Pancreas (tissue), 10 donors: ENCODE measurements at regions not wholly inside any gene's neighbourhood (a gene's known extent, or its start where the extent isn't known, plus 50 kb on each side); places are given as distances from the start of the nearest gene placed in this dataset.

Experiments used
- ATAC-seq, 4 donors: fragments of 200-7000 bp; cut with Tn5 transposase; one replicate each; pipeline versions ENCODE4 v1.8.0 to v1.9.1; 2020; ENCODE audit warnings: mild to moderate bottlenecking in 4 of 4, moderate library complexity in 4 of 4
- DNase-seq, 6 donors: peaks; one replicate each; pipeline ENCODE4 v3.0.0-alpha.2; 2020
- FAIRE-seq: peaks from 2 replicates; lab custom pipeline; 2012; peaks lifted over from hg19 to GRCh38; lab: Jason Lieb, UNC
- H3K27ac ChIP-seq, 4 donors: fragments of 200-600 bp; sonication (generic); 1 replicate in 3 of 4; 2 replicates in 1 of 4; pipeline versions ENCODE4 v1.5.0 to v1.8.0; 2020
- H3K27me3 ChIP-seq, 4 donors: fragments of 200-600 bp; one replicate each; pipeline ENCODE4 v1.8.0; 2021
- H3K36me3 ChIP-seq, 3 donors: fragments of 200-600 bp; sonication (generic) in 1 of 3; one replicate each; pipeline versions ENCODE4 v1.5.0 to v1.8.0; 2020 to 2021
- H3K4me1 ChIP-seq, 3 donors: fragments of 200-600 bp; one replicate each; pipeline ENCODE4 v1.8.0; 2021
- H3K4me3 ChIP-seq, 4 donors: fragments of 200-600 bp; sonication (generic) in 2 of 4; one replicate each; pipeline versions ENCODE4 v1.5.0 to v1.8.0; 2020 to 2021
- H3K9me3 ChIP-seq, 4 donors: fragments of 200-600 bp; one replicate each; pipeline ENCODE4 v1.8.0; 2021
- WGBS, 2 donors: extraction: QIAGEN DNeasy Blood & Tissue Kit; methylation state at CpG; one replicate each; pipeline ENCODE4 v1.1.7; 2013; 5-methylcytosine and 5-hydroxymethylcytosine counted together
- intact Hi-C, 3 donors: fragments of 100-400 bp; cut with DNase I; formaldehyde crosslinking; loops; one replicate each; pipeline versions ENCODE4 v1.11.1 to v1.14.2; 2022
- TF ChIP-seq, protein P1 (sequence below), 4 donors: fragments of 200-600 bp; sonication (generic) in 3 of 4; IDR thresholded peaks; one replicate each; pipeline versions ENCODE4 v1.5.0 to v1.8.0; 2021; ENCODE audit warnings: antibody characterized with exemption in 4 of 4
- donor health status: healthy with polysubstance abuse.
- donor health status: DM: no; HTN: no; CAD: no; lungs with moderate emphysema.
- donor health status: DM: no; HTN: no; CAD: no.
- donor health status: control.
- donor health status: control.
- donor health status: Bipolar disorder and iron deficiency.
- donor health status: DM: yes; HTN: yes; CAD: no.
- donor health status: DM: no; HTN: no; CAD: no.
- donor health status: DM: no; HTN: no; CAD: no.
- donor health status: DM: yes; HTN: yes; CAD: no.

DNA sequence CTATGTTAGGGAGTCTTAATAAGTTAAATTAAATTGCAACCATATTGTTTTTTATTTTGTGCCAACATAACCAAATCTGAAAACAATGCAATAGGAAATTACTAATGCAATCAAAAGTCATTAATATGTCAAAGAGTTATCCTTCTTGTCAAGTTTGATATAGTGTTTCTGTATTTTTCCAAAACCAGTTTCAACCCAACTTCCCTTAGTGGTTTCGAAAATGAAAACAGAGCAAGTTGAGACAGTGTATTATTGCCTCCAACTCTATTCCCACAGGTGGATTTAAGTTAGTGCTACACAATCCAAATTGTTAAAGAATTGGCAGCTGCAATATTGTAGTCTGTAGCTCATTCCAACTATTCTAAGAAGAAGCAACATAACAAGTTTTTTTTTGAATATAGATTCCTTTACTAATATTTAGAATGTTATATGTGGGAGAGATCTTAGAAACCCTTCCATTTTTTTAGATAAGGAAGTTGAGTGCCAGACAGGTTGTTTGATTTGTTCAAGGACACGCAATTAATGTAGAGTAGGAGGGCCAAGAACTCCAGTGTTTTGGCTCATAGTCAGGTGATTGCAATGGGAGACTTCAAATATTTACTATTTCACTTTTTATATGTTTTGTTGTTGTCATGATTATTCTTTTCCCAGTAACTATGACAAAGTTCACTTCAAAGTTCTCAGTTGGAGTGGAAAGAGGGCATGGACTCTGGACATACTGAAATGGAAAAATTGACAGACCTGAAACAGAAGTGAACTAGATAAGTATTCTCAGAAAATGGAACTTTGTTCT, 282.4 kb upstream of the HSF2 start:
- Histone ChIP-seq H3K27ac (peak overlapping the region; percentile 5 to 80 (median 58)), H3K27me3 (no peaks in the 10 kb centered on the region), H3K36me3 (no peaks in the 10 kb centered on the region), H3K4me3 (no peak overlapping the region), H3K4me1 (peaks cover 0 to 35% (median 18%) of the 10 kb centered on the region in 3 donors), H3K9me3 (no peaks in the 10 kb centered on the region)
- TF ChIP-seq, protein P1, sequence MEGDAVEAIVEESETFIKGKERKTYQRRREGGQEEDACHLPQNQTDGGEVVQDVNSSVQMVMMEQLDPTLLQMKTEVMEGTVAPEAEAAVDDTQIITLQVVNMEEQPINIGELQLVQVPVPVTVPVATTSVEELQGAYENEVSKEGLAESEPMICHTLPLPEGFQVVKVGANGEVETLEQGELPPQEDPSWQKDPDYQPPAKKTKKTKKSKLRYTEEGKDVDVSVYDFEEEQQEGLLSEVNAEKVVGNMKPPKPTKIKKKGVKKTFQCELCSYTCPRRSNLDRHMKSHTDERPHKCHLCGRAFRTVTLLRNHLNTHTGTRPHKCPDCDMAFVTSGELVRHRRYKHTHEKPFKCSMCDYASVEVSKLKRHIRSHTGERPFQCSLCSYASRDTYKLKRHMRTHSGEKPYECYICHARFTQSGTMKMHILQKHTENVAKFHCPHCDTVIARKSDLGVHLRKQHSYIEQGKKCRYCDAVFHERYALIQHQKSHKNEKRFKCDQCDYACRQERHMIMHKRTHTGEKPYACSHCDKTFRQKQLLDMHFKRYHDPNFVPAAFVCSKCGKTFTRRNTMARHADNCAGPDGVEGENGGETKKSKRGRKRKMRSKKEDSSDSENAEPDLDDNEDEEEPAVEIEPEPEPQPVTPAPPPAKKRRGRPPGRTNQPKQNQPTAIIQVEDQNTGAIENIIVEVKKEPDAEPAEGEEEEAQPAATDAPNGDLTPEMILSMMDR (IDR thresholded peaks at IDR 0.05) = no peak
- DNase-seq (peak in 3 of 6 donors; percentile 31 to 59 (median 50)), FAIRE-seq (peak; percentile 26), ATAC-seq (peak; percentile 88 to 94 (median 89))
- intact Hi-C loops = no loop called here
- 9% methylated on average over 2 of the region's 2 CpGs for WGBS, 2 donors

DNA sequence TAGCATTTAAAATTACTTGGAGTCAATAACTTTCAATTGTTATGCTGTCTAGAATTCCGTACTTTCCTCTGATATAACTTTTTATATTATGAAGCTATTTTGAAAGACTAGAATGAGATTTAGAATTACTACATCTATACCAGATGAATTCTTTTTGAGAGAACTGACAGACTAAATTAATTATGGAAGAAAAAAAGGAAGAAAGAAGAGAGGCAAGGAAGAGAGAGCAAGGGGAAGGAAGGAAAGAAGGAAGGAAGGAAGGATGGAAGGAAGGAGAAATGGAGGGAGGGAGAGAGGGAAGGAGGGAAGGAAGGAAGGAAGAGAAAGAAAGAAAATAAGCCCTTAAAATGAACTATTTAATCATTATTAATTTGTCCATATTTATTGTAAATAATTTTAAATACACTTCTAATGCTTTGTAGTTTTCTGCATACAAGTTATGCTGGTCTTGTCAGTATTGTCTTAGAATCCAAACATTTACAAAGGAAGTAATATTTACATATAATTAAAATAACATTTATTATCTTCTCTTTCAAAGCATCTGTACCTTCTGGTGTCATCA, 280.4 kb upstream of the HSF2 start:
- TF ChIP-seq, protein P1 (IDR thresholded peaks at IDR 0.05) = no peak
- DNase-seq = no peak
- H3K4me1 ChIP-seq = peaks cover 5 to 33% (median 25%) of the 10 kb centered on the region in 3 donors
- no peaks in the 10 kb centered on the region for H3K36me3 ChIP-seq
- no peaks in the 10 kb centered on the region for H3K27me3 ChIP-seq
- intact Hi-C loops = no loop called here
- ATAC-seq = no peak
- no peak overlapping the region for H3K4me3 ChIP-seq
- no peak for FAIRE-seq
- no peaks in the 10 kb centered on the region for H3K9me3 ChIP-seq
- H3K27ac ChIP-seq = no peak overlapping the region
- 99 to 100% methylated on average over 1 of the region's 1 CpG for WGBS, 2 donors

DNA sequence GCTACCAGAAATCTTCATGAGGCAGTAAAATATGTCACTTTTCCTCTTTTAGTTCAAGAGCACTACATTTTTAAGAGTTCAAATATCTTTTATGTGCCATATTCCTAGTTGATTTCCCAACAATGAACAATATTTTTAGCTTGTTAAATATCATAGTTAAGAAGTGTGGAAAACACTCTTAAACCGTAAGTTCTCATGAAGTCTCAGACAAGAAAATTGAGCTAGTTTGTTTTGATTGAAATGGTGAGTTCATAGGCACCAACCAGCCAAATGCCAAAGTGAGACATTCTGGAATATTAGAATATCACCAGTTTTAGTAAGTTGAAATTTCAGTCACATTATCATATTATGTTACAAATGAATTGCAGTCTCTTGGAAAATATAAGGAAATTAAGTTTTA, 277.2 kb upstream of the HSF2 start:
- TF ChIP-seq, protein P1 (IDR thresholded peaks at IDR 0.05) = no peak
- 60 to 69% methylated on average over 1 of the region's 1 CpG for WGBS, 2 donors
- no peak for FAIRE-seq
- H3K4me1 ChIP-seq = peaks cover 5 to 21% (median 18%) of the 10 kb centered on the region in 3 donors
- DNase-seq = no peak
- intact Hi-C loops = no loop called here
- H3K27ac ChIP-seq = no peak overlapping the region
- H3K4me3 ChIP-seq = no peak overlapping the region
- peak in 1 of 4 donors; percentile 14 for ATAC-seq
- H3K36me3 ChIP-seq = no peaks in the 10 kb centered on the region
- no peaks in the 10 kb centered on the region for H3K9me3 ChIP-seq
- H3K27me3 ChIP-seq = no peaks in the 10 kb centered on the region

DNA sequence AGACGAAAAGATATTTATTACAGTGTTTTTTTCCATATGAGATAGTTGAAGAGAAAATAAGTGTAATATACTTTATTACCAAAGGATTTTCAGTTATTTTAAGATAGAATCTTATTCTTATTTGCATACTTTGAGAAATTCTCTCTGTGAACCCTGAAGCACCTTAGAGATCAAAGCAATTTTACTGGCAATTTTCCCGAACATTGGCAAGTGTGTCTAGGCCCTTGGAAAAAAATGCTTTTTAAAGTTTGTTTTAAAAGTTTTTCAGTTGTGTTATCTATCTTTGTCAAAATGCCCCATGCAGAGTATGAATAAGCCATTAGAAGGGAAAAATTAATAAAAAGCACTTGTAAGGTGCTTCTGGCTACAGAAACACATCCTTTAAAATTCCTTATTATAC, 276.8 kb upstream of the HSF2 start:
- TF ChIP-seq, protein P1 (IDR thresholded peaks at IDR 0.05) = no peak
- no peak overlapping the region for H3K4me3 ChIP-seq
- H3K36me3 ChIP-seq = no peaks in the 10 kb centered on the region
- DNase-seq (no peak), ATAC-seq (peak in 3 of 4 donors; percentile 64 to 79 (median 69)), FAIRE-seq (no peak)
- H3K27ac ChIP-seq = peak overlapping the region in 2 of 4 donors; percentile 5 to 13
- peaks cover 5 to 18% (median 16%) of the 10 kb centered on the region in 3 donors for H3K4me1 ChIP-seq
- H3K9me3 ChIP-seq = no peaks in the 10 kb centered on the region
- intact Hi-C loops = no loop called here
- H3K27me3 ChIP-seq = no peaks in the 10 kb centered on the region
- WGBS, 2 donors = 22 to 29% methylated on average over 2 of the region's 2 CpGs

DNA sequence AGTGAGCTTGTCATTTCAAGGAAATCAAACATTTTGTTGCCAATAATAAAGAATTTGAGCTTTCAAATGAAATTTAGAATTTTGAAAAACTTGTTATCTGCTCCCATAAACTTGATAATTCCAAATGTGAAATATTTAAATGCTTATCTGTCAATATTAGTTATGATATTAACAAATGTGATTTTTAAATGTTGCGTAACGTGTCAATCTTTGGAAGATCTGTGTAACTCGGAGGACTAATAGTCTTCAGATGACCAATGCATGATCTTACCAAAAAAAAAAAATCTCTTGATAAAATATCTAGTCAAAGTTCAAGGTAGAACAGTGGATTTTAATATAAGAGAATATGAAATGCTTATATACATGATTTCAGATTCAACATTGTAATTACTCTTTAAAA, 274.5 kb upstream of the HSF2 start:
- Histone ChIP-seq H3K9me3 (no peaks in the 10 kb centered on the region), H3K4me1 (peaks cover 5 to 18% (median 14%) of the 10 kb centered on the region in 3 donors), H3K4me3 (no peak overlapping the region), H3K36me3 (no peaks in the 10 kb centered on the region), H3K27me3 (no peaks in the 10 kb centered on the region), H3K27ac (no peak overlapping the region)
- TF ChIP-seq, protein P1 (IDR thresholded peaks at IDR 0.05) = no peak
- ATAC-seq (no peak), DNase-seq (no peak), FAIRE-seq (no peak)
- intact Hi-C loops = no loop called here
- 83 to 87% methylated on average over 3 of the region's 3 CpGs for WGBS, 2 donors
